ENCODE measurements at regions not wholly inside any gene's neighbourhood (a gene's known extent, or its start where the extent isn't known, plus 50 kb on each side); places are given as distances from the start of the nearest gene placed in this dataset.

DNA sequence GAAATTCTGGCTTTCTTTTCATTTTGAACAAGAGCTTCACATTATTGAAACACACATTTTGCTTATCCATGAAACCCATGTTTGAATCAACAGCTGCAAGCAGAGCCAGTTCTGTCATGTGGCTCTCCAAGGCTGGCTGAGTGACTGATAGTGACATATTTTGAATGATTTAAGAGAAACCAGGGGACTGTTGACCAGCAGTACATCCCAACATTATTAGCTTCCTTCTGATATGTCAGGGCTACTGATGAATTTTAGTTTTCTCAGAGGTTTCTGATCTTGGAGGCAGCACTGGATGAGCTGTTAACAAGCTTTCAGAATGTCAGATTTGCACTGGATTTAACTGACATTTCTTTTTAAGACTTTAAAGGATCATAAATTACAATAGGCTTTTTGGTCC lies 74.6 kb upstream of the GRXCR1 start:
- TF ChIP-seq, protein P1, sequence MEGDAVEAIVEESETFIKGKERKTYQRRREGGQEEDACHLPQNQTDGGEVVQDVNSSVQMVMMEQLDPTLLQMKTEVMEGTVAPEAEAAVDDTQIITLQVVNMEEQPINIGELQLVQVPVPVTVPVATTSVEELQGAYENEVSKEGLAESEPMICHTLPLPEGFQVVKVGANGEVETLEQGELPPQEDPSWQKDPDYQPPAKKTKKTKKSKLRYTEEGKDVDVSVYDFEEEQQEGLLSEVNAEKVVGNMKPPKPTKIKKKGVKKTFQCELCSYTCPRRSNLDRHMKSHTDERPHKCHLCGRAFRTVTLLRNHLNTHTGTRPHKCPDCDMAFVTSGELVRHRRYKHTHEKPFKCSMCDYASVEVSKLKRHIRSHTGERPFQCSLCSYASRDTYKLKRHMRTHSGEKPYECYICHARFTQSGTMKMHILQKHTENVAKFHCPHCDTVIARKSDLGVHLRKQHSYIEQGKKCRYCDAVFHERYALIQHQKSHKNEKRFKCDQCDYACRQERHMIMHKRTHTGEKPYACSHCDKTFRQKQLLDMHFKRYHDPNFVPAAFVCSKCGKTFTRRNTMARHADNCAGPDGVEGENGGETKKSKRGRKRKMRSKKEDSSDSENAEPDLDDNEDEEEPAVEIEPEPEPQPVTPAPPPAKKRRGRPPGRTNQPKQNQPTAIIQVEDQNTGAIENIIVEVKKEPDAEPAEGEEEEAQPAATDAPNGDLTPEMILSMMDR (IDR thresholded peaks at IDR 0.05 in 2 of 3, conservative IDR thresholded peaks at IDR 0.05 in 1 of 3; ENCODE audit: borderline replicate concordance in 1 of 3, insufficient read depth in 1 of 3, low read depth in 2 of 3, low read length in 2 of 3): no peak
- TF ChIP-seq MAX (IDR thresholded peaks at IDR 0.05): no peak
- TF ChIP-seq CEBPB (IDR thresholded peaks at IDR 0.05; ENCODE audit: low read depth): no peak
- no peak for TF ChIP-seq POLR2A (IDR thresholded peaks at IDR 0.05; ENCODE audit: borderline replicate concordance, extremely low read depth, insufficient read depth, insufficient read length)
- no peak for TF ChIP-seq EZH2 (IDR thresholded peaks at IDR 0.05)
- no peak for TF ChIP-seq YY1 (IDR thresholded peaks at IDR 0.05; ENCODE audit: extremely low read depth, insufficient replicate concordance, low read depth, low read length)
- no peak for TF ChIP-seq POLR2AphosphoS5 (IDR thresholded peaks at IDR 0.05; ENCODE audit: low read depth, low read length)
- TF ChIP-seq, protein P2, sequence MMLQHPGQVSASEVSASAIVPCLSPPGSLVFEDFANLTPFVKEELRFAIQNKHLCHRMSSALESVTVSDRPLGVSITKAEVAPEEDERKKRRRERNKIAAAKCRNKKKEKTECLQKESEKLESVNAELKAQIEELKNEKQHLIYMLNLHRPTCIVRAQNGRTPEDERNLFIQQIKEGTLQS (IDR thresholded peaks at IDR 0.05): no peak
- no peak for TF ChIP-seq RAD21 (IDR thresholded peaks at IDR 0.05; ENCODE audit: low read depth)
- no peak for TF ChIP-seq ZFX (IDR thresholded peaks at IDR 0.05)
